HG03196 (cell line): ENCODE measurements at regions not wholly inside any gene's neighbourhood (a gene's known extent, or its start where the extent isn't known, plus 50 kb on each side); places are given as distances from the start of the nearest gene placed in this dataset.

Source experiments
- ATAC-seq: cut with Tn5 transposase; IDR thresholded peaks from one replicate; pipeline ENCODE4 v1.9.1; 2021; ENCODE audit not compliant: unreplicated experiment

- no peak for ATAC-seq
Measured at GRCh38 chr1:82195245-82195644, 394.5 kb downstream of the ADGRL2 start.

GRCh38 chr1:82185084-82185483 is 384.4 kb downstream of the ADGRL2 start:
- no peak for ATAC-seq

- no peak for ATAC-seq
Measured at GRCh38 chr1:82181846-82182245, 381.1 kb downstream of the ADGRL2 start.

GRCh38 chr1:82179131-82179530 is 378.4 kb downstream of the ADGRL2 start:
- ATAC-seq: no peak

GRCh38 chr1:82177192-82177591 is 376.5 kb downstream of the ADGRL2 start:
- ATAC-seq: no peak

- no peak for ATAC-seq
Measured at GRCh38 chr1:82171955-82172354, 371.2 kb downstream of the ADGRL2 start.

- ATAC-seq: no peak
Measured at GRCh38 chr1:82168482-82168881, 367.7 kb downstream of the ADGRL2 start.

- no peak for ATAC-seq
Measured at GRCh38 chr1:82165304-82165703, 364.6 kb downstream of the ADGRL2 start.

- ATAC-seq: no peak
Measured at GRCh38 chr1:82162486-82163420, 362.0 kb downstream of the ADGRL2 start.

GRCh38 chr1:82161700-82162141 is 361.0 kb downstream of the ADGRL2 start:
- peak; percentile 59 for ATAC-seq

GRCh38 chr1:82160903-82161302 is 360.2 kb downstream of the ADGRL2 start:
- ATAC-seq: no peak

- no peak for ATAC-seq
Measured at GRCh38 chr1:82160036-82160435, 359.3 kb downstream of the ADGRL2 start.

GRCh38 chr1:82158981-82159380 is 358.2 kb downstream of the ADGRL2 start:
- ATAC-seq: no peak

GRCh38 chr1:82154219-82154970 is 353.7 kb downstream of the ADGRL2 start:
- ATAC-seq: no peak

GRCh38 chr1:82153752-82154151 is 353.0 kb downstream of the ADGRL2 start:
- ATAC-seq: no peak

- ATAC-seq: peak; percentile 40
Measured at GRCh38 chr1:82153272-82153629, 352.5 kb downstream of the ADGRL2 start.

- peak; percentile 66 for ATAC-seq
Measured at GRCh38 chr1:82152356-82153271, 351.9 kb downstream of the ADGRL2 start.

GRCh38 chr1:82145656-82146055 is 344.9 kb downstream of the ADGRL2 start:
- ATAC-seq: no peak

GRCh38 chr1:82143108-82143833 is 342.5 kb downstream of the ADGRL2 start:
- no peak for ATAC-seq

- ATAC-seq: no peak
Measured at GRCh38 chr1:82141390-82141789, 340.7 kb downstream of the ADGRL2 start.
